ENCODE measurements at regions not wholly inside any gene's neighbourhood (a gene's known extent, or its start where the extent isn't known, plus 50 kb on each side); places are given as distances from the start of the nearest gene placed in this dataset.
"Not testable (repeated sequence)": the region's sequence is repeated elsewhere in the genome, so short reads cannot be mapped to it uniquely, and the experiment has no call there.

GRCh38 chr4:53840643-53841042 is 223.8 kb downstream of the CHIC2 start:
- H3K4me3 ChIP-seq (ENCODE audit: low read length), result no peak overlapping the region
- no peak for TF ChIP-seq CTCF (conservative IDR thresholded peaks at IDR 0.05; ENCODE audit: low read depth, low read length)
- DNase-seq (ENCODE audit: low read depth), result peak; percentile 5

GRCh38 chr4:53833302-53834003 is 231.0 kb downstream of the CHIC2 start:
- DNase-seq (ENCODE audit: low read depth); H3K4me3 ChIP-seq (ENCODE audit: low read length): not testable (repeated sequence)

GRCh38 chr4:53832549-53832948 is 231.9 kb downstream of the CHIC2 start:
- no peak overlapping the region for H3K4me3 ChIP-seq (ENCODE audit: low read length)
- DNase-seq (ENCODE audit: low read depth), result no peak
- TF ChIP-seq CTCF (conservative IDR thresholded peaks at IDR 0.05; ENCODE audit: low read depth, low read length), result no peak

- no peak for DNase-seq (ENCODE audit: low read depth)
- no peak overlapping the region for H3K4me3 ChIP-seq (ENCODE audit: low read length)
- TF ChIP-seq CTCF (conservative IDR thresholded peaks at IDR 0.05; ENCODE audit: low read depth, low read length), result no peak
These were observed 233.9 kb downstream of the CHIC2 start for GRCh38 chr4:53830511-53830910.

- no peak for TF ChIP-seq CTCF (conservative IDR thresholded peaks at IDR 0.05; ENCODE audit: low read depth, low read length)
- no peak for DNase-seq (ENCODE audit: low read depth)
These were observed 230.0 kb upstream of the LNX1 start for GRCh38 chr4:53821179-53821851.

GRCh38 chr4:53818104-53818503 is 226.8 kb upstream of the LNX1 start:
- no peak for TF ChIP-seq CTCF (conservative IDR thresholded peaks at IDR 0.05; ENCODE audit: low read depth, low read length)
- H3K4me3 ChIP-seq (ENCODE audit: low read length), result no peak overlapping the region
- DNase-seq (ENCODE audit: low read depth), result no peak

More at GRCh38 chr4:53821179-53821851, 230.0 kb upstream of the LNX1 start:
- H3K4me3 ChIP-seq (ENCODE audit: low read length), result no peak overlapping the region

GRCh38 chr4:53816561-53816960 is 225.3 kb upstream of the LNX1 start:
- no peak for DNase-seq (ENCODE audit: low read depth)
- no peak overlapping the region for H3K4me3 ChIP-seq (ENCODE audit: low read length)
- no peak for TF ChIP-seq CTCF (conservative IDR thresholded peaks at IDR 0.05; ENCODE audit: low read depth, low read length)

Measured in retinal pigment epithelial cell (primary cell).